ENCODE measurements at regions not wholly inside any gene's neighbourhood (a gene's known extent, or its start where the extent isn't known, plus 50 kb on each side); places are given as distances from the start of the nearest gene placed in this dataset.
"Not testable (repeated sequence)": the region's sequence is repeated elsewhere in the genome, so short reads cannot be mapped to it uniquely, and the experiment has no call there.

DNA sequence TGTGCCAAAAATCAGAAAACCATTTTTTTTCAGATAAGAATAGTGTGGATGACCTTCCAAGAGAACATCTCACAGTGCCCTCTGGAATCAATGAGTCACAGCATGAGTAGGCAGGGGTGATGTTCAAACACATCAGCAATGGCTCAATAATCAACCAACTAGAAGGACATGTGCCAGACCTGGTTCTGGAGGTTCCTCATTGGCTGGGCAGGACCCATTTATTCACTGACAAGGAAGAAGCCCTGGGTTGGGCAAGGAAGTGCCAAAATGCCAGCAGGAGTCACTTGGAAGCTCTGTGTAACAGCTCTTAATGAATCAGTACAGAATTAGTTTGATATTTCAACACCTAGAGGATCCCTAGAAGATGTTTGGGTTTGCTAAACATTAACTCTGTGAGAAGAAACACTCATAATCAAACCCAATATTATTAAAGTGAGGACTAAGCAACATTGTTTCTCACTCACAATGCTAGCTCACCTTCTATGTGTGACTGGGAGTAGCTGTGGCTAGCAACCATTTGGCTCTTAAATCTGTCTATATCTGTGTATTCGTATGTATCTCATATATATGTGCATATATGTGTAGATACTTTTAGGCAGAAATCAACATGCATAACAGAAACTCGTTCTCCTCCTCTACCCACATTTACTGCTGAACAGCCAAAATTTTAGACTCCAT lies 72.3 kb upstream of the APBB1IP start:
- no peak for DNase-seq
- Histone ChIP-seq H3K4me3 (ENCODE audit: low read depth, low read length) (no peak overlapping the region), H3K36me3 (no peaks in the 10 kb centered on the region), H3K27me3 (ENCODE audit: insufficient read depth, low read depth, severe bottlenecking) (no peaks in the 10 kb centered on the region), H3K9me3 (ENCODE audit: severe bottlenecking) (no peaks in the 10 kb centered on the region), H3K27ac (no peak overlapping the region)
- TF ChIP-seq, protein P1, sequence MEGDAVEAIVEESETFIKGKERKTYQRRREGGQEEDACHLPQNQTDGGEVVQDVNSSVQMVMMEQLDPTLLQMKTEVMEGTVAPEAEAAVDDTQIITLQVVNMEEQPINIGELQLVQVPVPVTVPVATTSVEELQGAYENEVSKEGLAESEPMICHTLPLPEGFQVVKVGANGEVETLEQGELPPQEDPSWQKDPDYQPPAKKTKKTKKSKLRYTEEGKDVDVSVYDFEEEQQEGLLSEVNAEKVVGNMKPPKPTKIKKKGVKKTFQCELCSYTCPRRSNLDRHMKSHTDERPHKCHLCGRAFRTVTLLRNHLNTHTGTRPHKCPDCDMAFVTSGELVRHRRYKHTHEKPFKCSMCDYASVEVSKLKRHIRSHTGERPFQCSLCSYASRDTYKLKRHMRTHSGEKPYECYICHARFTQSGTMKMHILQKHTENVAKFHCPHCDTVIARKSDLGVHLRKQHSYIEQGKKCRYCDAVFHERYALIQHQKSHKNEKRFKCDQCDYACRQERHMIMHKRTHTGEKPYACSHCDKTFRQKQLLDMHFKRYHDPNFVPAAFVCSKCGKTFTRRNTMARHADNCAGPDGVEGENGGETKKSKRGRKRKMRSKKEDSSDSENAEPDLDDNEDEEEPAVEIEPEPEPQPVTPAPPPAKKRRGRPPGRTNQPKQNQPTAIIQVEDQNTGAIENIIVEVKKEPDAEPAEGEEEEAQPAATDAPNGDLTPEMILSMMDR (IDR thresholded peaks at IDR 0.05; ENCODE audit: low read depth, low read length) = no peak

GRCh38 chr10:26367035-26367434 lies 71.1 kb upstream of the APBB1IP start:
- not testable (repeated sequence) for H3K36me3 ChIP-seq; DNase-seq; H3K9me3 ChIP-seq (ENCODE audit: severe bottlenecking); H3K4me3 ChIP-seq (ENCODE audit: low read depth, low read length); H3K27ac ChIP-seq; H3K27me3 ChIP-seq (ENCODE audit: insufficient read depth, low read depth, severe bottlenecking)

GRCh38 chr10:26367771-26368170 lies 70.4 kb upstream of the APBB1IP start:
- Histone ChIP-seq H3K27ac (no peak overlapping the region), H3K9me3 (ENCODE audit: severe bottlenecking) (no peaks in the 10 kb centered on the region), H3K27me3 (ENCODE audit: insufficient read depth, low read depth, severe bottlenecking) (no peaks in the 10 kb centered on the region), H3K36me3 (no peaks in the 10 kb centered on the region), H3K4me3 (ENCODE audit: low read depth, low read length) (no peak overlapping the region)
- TF ChIP-seq, protein P1 (IDR thresholded peaks at IDR 0.05; ENCODE audit: low read depth, low read length) = no peak
- DNase-seq = no peak

- Histone ChIP-seq H3K27me3 (ENCODE audit: insufficient read depth, low read depth, severe bottlenecking) (no peaks in the 10 kb centered on the region), H3K36me3 (no peaks in the 10 kb centered on the region), H3K27ac (no peak overlapping the region), H3K9me3 (ENCODE audit: severe bottlenecking) (no peaks in the 10 kb centered on the region), H3K4me3 (ENCODE audit: low read depth, low read length) (no peak overlapping the region)
- DNase-seq = no peak
- TF ChIP-seq, protein P1 (IDR thresholded peaks at IDR 0.05; ENCODE audit: low read depth, low read length) = no peak
Observed at GRCh38 chr10:26368463-26368862, 69.7 kb upstream of the APBB1IP start.

- H3K27me3 ChIP-seq (ENCODE audit: insufficient read depth, low read depth, severe bottlenecking) = no peaks in the 10 kb centered on the region
- no peak for DNase-seq
- no peak overlapping the region for H3K27ac ChIP-seq
- TF ChIP-seq, protein P1 (IDR thresholded peaks at IDR 0.05; ENCODE audit: low read depth, low read length) = no peak
- H3K4me3 ChIP-seq (ENCODE audit: low read depth, low read length) = no peak overlapping the region
- H3K36me3 ChIP-seq = no peaks in the 10 kb centered on the region
- no peaks in the 10 kb centered on the region for H3K9me3 ChIP-seq (ENCODE audit: severe bottlenecking)
Observed at GRCh38 chr10:26372513-26373354, 65.4 kb upstream of the APBB1IP start.

- Histone ChIP-seq H3K36me3 (no peaks in the 10 kb centered on the region), H3K27me3 (ENCODE audit: insufficient read depth, low read depth, severe bottlenecking) (no peaks in the 10 kb centered on the region), H3K9me3 (ENCODE audit: severe bottlenecking) (no peaks in the 10 kb centered on the region), H3K4me3 (ENCODE audit: low read depth, low read length) (no peak overlapping the region), H3K27ac (no peak overlapping the region)
- no peak for DNase-seq
- TF ChIP-seq, protein P1 (IDR thresholded peaks at IDR 0.05; ENCODE audit: low read depth, low read length) = no peak
Observed at GRCh38 chr10:26374426-26374825, 63.7 kb upstream of the APBB1IP start.

- not testable (repeated sequence) for H3K36me3 ChIP-seq; H3K27me3 ChIP-seq (ENCODE audit: insufficient read depth, low read depth, severe bottlenecking); H3K9me3 ChIP-seq (ENCODE audit: severe bottlenecking); H3K4me3 ChIP-seq (ENCODE audit: low read depth, low read length)
- H3K27ac ChIP-seq = peak overlapping the region; percentile 40; the same call in 1 of the 2 replicates
- peak; percentile 19 for DNase-seq
Observed at GRCh38 chr10:26377224-26377810, 60.8 kb upstream of the APBB1IP start.
